ENCODE measurements at regions not wholly inside any gene's neighbourhood (a gene's known extent, or its start where the extent isn't known, plus 50 kb on each side); places are given as distances from the start of the nearest gene placed in this dataset.

DNA sequence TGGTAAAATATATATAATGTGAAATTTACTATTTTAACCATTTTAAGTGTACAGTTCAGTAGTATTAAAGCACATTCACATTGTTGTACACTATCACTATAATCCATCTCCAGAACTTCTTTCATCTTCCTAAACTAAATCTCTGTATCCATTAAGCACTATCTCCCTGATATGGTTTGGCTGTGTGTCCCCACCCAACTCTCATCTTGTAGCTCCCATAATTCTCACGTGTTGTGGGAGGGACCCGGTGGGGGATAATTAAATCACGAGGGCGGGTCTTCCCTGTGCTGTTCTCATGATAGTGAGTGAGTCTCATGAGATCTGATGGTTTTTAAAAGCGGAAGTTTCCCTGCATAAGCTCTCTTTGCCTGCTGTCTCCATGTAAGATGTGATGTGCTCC, 178.9 kb upstream of the NABP1 start:
- TF ChIP-seq, protein P1, sequence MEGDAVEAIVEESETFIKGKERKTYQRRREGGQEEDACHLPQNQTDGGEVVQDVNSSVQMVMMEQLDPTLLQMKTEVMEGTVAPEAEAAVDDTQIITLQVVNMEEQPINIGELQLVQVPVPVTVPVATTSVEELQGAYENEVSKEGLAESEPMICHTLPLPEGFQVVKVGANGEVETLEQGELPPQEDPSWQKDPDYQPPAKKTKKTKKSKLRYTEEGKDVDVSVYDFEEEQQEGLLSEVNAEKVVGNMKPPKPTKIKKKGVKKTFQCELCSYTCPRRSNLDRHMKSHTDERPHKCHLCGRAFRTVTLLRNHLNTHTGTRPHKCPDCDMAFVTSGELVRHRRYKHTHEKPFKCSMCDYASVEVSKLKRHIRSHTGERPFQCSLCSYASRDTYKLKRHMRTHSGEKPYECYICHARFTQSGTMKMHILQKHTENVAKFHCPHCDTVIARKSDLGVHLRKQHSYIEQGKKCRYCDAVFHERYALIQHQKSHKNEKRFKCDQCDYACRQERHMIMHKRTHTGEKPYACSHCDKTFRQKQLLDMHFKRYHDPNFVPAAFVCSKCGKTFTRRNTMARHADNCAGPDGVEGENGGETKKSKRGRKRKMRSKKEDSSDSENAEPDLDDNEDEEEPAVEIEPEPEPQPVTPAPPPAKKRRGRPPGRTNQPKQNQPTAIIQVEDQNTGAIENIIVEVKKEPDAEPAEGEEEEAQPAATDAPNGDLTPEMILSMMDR (IDR thresholded peaks at IDR 0.05) = no peak
- Mint-ChIP-seq H3K27me3 (ENCODE audit: low read depth, poor library complexity) (peaks cover 3% of the 10 kb centered on the region), H3K27ac (no peak overlapping the region), H3K4me3 (no peak overlapping the region), H3K4me1 (peaks cover 21% of the 10 kb centered on the region), H3K36me3 (ENCODE audit: low read depth) (no peaks in the 10 kb centered on the region), H3K9me3 (peaks cover 8% of the 10 kb centered on the region)
- DNase-seq = no peak

DNA sequence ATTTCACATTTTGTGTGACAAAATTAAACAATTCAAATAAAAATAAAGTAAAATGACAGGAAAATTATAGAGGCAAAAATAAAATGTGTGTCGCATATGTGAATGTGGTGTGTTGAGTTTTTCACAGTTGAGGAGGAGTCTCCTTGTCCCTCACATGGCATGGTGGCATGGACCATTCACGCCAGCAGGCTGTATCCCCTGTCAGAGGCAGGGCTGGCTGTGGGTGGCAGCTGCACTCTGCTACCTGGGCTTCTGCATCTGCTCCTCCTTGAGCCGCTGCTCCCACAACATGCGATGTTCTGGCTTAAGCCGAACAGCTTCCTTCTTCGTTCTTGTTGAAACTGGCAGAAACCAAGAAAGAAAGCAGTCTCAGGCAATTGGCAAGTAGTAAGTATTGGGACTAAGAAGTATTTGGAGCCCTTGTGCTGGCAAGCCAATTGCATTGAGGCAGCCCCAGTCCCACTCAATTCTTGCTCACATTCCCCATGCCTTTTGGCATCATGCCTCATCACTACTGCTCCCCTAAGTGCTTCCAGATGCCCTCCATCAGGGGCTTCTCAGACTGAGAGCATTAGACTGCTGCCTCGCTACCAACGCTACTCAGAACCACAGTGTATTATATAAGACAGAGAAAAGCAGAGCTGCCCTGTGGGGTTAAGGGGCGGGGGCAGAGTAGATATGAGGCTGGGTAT, 177.9 kb upstream of the NABP1 start:
- Mint-ChIP-seq H3K4me1 (peaks cover 21% of the 10 kb centered on the region), H3K36me3 (ENCODE audit: low read depth) (no peaks in the 10 kb centered on the region), H3K9me3 (peaks cover 3% of the 10 kb centered on the region), H3K4me3 (no peak overlapping the region), H3K27me3 (ENCODE audit: low read depth, poor library complexity) (peaks cover 3% of the 10 kb centered on the region), H3K27ac (no peak overlapping the region)
- DNase-seq = no peak
- TF ChIP-seq, protein P1 (IDR thresholded peaks at IDR 0.05) = no peak

DNA sequence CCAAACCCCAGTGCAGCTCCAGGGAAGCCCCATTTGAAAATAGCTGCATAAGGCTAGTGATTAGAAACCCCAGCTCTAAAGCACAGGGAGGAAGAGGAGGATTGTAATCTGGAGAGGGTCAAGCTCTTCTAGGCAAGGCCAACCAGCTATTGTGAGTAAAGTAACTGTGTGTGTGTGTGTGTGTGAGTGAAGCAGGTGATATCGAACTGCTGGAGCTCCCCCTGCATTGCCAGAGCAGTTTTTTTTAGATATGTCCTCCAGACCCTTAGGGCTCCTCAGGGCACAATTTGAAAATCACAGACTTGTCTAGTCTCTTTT, 177.4 kb upstream of the NABP1 start:
- H3K36me3 Mint-ChIP-seq (ENCODE audit: low read depth) = no peaks in the 10 kb centered on the region
- DNase-seq = no peak
- no peak overlapping the region for H3K27ac Mint-ChIP-seq
- no peak overlapping the region for H3K4me3 Mint-ChIP-seq
- TF ChIP-seq, protein P1 (IDR thresholded peaks at IDR 0.05) = no peak
- H3K4me1 Mint-ChIP-seq = peaks cover 21% of the 10 kb centered on the region
- peaks cover 3% of the 10 kb centered on the region for H3K27me3 Mint-ChIP-seq (ENCODE audit: low read depth, poor library complexity)
- peaks cover 5% of the 10 kb centered on the region for H3K9me3 Mint-ChIP-seq

DNA sequence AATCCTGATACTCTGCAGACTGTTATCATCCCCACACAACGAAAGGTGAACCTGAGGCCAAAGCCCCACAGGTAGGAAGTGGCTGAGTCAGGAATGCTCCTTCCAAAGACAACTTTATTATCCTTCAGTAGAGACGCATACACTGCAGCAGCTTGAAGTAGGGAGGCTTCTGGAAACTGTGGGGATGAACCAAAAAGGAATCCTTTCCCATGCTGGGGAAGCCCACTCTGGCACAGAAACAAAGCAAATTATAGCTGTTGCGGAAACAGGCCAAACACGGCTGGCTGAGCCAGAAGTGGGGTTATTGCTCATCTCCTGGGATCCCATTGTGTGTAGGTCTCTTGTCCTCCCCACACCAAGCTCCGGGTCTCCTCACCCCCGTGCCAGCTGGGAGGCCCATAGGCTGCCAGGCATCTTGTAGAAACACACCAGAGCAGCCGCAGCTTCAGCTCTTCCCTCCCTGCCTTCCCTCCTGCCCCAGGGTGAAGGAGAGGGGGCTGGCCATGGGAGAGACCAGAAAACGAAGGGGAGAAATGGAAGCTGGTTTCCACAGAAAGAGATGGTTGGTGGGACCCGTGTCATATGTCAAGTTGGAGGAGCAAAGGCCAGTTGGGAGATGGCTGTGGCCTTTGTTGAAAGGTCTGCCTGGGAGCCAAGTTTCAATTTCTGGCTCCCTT, 176.9 kb upstream of the NABP1 start:
- Mint-ChIP-seq H3K4me1 (peaks cover 21% of the 10 kb centered on the region), H3K36me3 (ENCODE audit: low read depth) (no peaks in the 10 kb centered on the region), H3K27me3 (ENCODE audit: low read depth, poor library complexity) (peaks cover 3% of the 10 kb centered on the region), H3K27ac (no peak overlapping the region), H3K9me3 (peaks cover 6% of the 10 kb centered on the region), H3K4me3 (no peak overlapping the region)
- TF ChIP-seq, protein P1 (IDR thresholded peaks at IDR 0.05) = no peak
- DNase-seq = no peak

DNA sequence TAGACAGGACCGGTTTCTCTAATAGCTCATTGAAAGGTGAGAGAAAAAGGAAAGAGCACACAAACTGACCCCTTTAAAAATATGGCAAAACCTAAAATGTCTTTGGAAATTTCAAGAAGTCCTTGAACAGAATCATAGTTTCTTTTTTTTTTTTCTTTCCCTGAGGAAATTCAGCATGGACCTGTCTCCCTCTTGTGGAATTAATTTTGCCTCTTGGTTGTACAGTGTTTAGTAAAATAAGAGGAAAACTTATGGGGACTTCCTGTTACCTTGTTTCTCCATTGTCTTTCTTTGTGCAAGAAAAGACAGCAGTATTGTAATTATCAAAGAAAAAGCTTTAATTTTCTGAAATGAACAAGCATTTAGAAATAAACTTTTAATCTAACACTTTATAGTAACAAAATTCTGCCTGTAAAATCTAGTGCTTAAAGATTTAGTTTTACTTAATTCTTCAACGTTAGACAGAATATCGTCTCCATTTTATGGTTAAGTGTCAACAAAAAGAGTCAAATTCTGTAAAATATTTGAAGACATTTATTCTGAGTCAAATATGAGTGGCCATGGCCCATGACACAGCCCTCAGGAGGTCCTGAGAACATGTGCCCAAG, 176.3 kb upstream of the NABP1 start:
- Mint-ChIP-seq H3K27me3 (ENCODE audit: low read depth, poor library complexity) (no peaks in the 10 kb centered on the region), H3K4me1 (peaks cover 21% of the 10 kb centered on the region), H3K4me3 (no peak overlapping the region), H3K9me3 (peaks cover 9% of the 10 kb centered on the region), H3K36me3 (ENCODE audit: low read depth) (no peaks in the 10 kb centered on the region), H3K27ac (no peak overlapping the region)
- DNase-seq = no peak
- TF ChIP-seq, protein P1 (IDR thresholded peaks at IDR 0.05) = peak; percentile 24

Measured in nephron progenitor cell (in vitro differentiated cells).